K562 (cell line): ENCODE measurements at regions not wholly inside any gene's neighbourhood (a gene's known extent, or its start where the extent isn't known, plus 50 kb on each side); places are given as distances from the start of the nearest gene placed in this dataset.

ENCODE experiments used
- ATAC-seq: fragments of 200-7000 bp; cut with Tn5 transposase; 3 replicates; pipeline ENCODE4 v1.9.1; 2020; ENCODE audit warnings: moderate library complexity
- BruUV-seq: library from RNA; stranded (reverse); fragments of 400-500 nt; replicated peaks from 2 replicates; lab custom pipeline; 2021; lab: Mats Ljungman, UMichigan
- CTCF ChIA-PET: fragments of 300-600 bp; formaldehyde crosslinking; extraction: SDS; loops from one replicate; lab custom pipeline; 2021; ENCODE audit warnings: low intra/inter-chr PET ratio; lab: Yijun Ruan, JAX
- POLR2A ChIA-PET: fragments of 300-600, 350-650 bp; sonication (Branson Sonifier 250); formaldehyde crosslinking; extraction: SDS; loops from one replicate; lab custom pipeline; 2021; ENCODE audit warnings: antibody characterized with exemption, inconsistent platforms; lab: Yijun Ruan, JAX
- DNase-seq, 4 experiments: peaks; one replicate each; pipeline versions ENCODE4 v3.0.0 to v3.0.0-alpha.2; 2011 to 2018; ENCODE audit warnings: low spot score in 3 of 4, mixed read lengths in 3 of 4; ENCODE audit errors: extremely low read depth in 1 of 4
- FAIRE-seq: peaks from 2 replicates; lab custom pipeline; 2011; peaks lifted over from hg19 to GRCh38; lab: Jason Lieb, UNC
- H2AFZ ChIP-seq: 2 replicates; pipeline ENCODE4 v1.6.0; 2011; ENCODE audit warnings: low read depth, low read length, control low read depth, inconsistent platforms
- H3K27ac ChIP-seq: fragments of 200-600 bp; 3 replicates; pipeline ENCODE4 v1.8.0; 2011; ENCODE audit warnings: low read depth, mild to moderate bottlenecking, control low read depth, inconsistent platforms, low read length, moderate library complexity, mixed read lengths; ENCODE audit errors: extremely low read depth
- H3K27me3 ChIP-seq, 2 experiments: fragments of 300-600 bp in 1 of 2; 2 replicates in 1 of 2; 3 replicates in 1 of 2; pipeline versions ENCODE4 v1.6.0 to v1.8.0; 2011; ENCODE audit warnings: inconsistent platforms in 2 of 2, low read length in 2 of 2, mild to moderate bottlenecking in 1 of 2, mixed read lengths in 1 of 2, moderate library complexity in 1 of 2; ENCODE audit not compliant: control insufficient read depth in 2 of 2, insufficient read depth in 2 of 2
- H3K36me3 ChIP-seq: fragments of 300-600 bp; 3 replicates; pipeline ENCODE4 v1.8.0; 2011; ENCODE audit warnings: mild to moderate bottlenecking, low read length, inconsistent platforms; ENCODE audit not compliant: control insufficient read depth, insufficient read depth
- H3K4me1 ChIP-seq, 2 experiments: fragments of 200-600 bp in 1 of 2; replicated peaks in 1 of 2; 2 replicates in 1 of 2; 3 replicates in 1 of 2; pipeline versions ENCODE4 v1.5.1 to v1.8.0; 2011; ENCODE audit warnings: inconsistent platforms in 2 of 2, low read length in 2 of 2, mild to moderate bottlenecking in 1 of 2, mixed read lengths in 1 of 2, moderate library complexity in 1 of 2; ENCODE audit not compliant: control insufficient read depth in 2 of 2, insufficient read depth in 2 of 2
- H3K4me2 ChIP-seq: 2 replicates; pipeline ENCODE4 v1.6.1; 2011; ENCODE audit warnings: low read length, control low read depth, inconsistent platforms, mixed read lengths; ENCODE audit not compliant: insufficient read depth
- H3K4me3 ChIP-seq: fragments of 200-600 bp; sonication (generic), shearing (Covaris generic); 2 replicates; pipeline ENCODE4 v1.5.1; 2016; ENCODE audit warnings: control low read depth, inconsistent platforms
- H3K79me2 ChIP-seq: fragments of 200-600 bp; 3 replicates; pipeline ENCODE4 v1.8.0; 2011; ENCODE audit warnings: low read length, inconsistent platforms; ENCODE audit not compliant: control insufficient read depth, insufficient read depth
- H3K9ac ChIP-seq, 2 experiments: 2 replicates each; pipeline versions ENCODE4 v1.6.0 to v1.6.1; 2011; ENCODE audit warnings: low read depth in 2 of 2, low read length in 2 of 2, control low read depth in 1 of 2, inconsistent platforms in 1 of 2, mild to moderate bottlenecking in 1 of 2, mixed read lengths in 1 of 2; ENCODE audit not compliant: insufficient read depth in 1 of 2
- H3K9me1 ChIP-seq: one replicate; pipeline ENCODE4 v1.6.0; 2011; ENCODE audit warnings: inconsistent platforms, mild to moderate bottlenecking, low read length, moderate library complexity; ENCODE audit not compliant: control insufficient read depth, insufficient read depth
- H3K9me3 ChIP-seq: replicated peaks from 2 replicates; pipeline ENCODE4 v1.5.1; 2011; ENCODE audit warnings: low read depth, low read length, inconsistent platforms; ENCODE audit not compliant: control insufficient read depth, insufficient read depth
- H4K20me1 ChIP-seq: replicated peaks from 2 replicates; pipeline ENCODE4 v1.6.1; 2011; ENCODE audit warnings: low read length, inconsistent platforms, mixed read lengths; ENCODE audit not compliant: control insufficient read depth, insufficient read depth
- CBX5 ChIP-seq: IDR thresholded peaks from 2 replicates; pipeline ENCODE4 v1.6.1; 2014; ENCODE audit warnings: low read depth, borderline replicate concordance
- CHCHD3 ChIP-seq: fragments of 250-450 bp; sonication (Bioruptor Pico); IDR thresholded peaks from 2 replicates; pipeline ENCODE4 v2.1.2; 2022; ENCODE audit warnings: mild to moderate bottlenecking
- CTBP1 ChIP-seq: fragments of 450-650 bp; IDR thresholded peaks from 2 replicates; pipeline ENCODE4 v1.6.1; 2016; ENCODE audit warnings: borderline replicate concordance
- IRF1 ChIP-seq: sonication (generic); formaldehyde crosslinking; IDR thresholded peaks from 2 replicates; pipeline ENCODE4 v1.8.0; 2022; ENCODE audit warnings: missing genetic modification reagents, mild to moderate bottlenecking, borderline replicate concordance
- MAX ChIP-seq: sonication (generic); formaldehyde crosslinking; IDR thresholded peaks from 2 replicates; pipeline ENCODE4 v1.9.0; 2022; ENCODE audit warnings: mild to moderate bottlenecking, missing genetic modification reagents
- TCF3 ChIP-seq: sonication (generic); formaldehyde crosslinking; IDR thresholded peaks from 2 replicates; pipeline ENCODE4 v1.4.0; 2020; ENCODE audit warnings: mild to moderate bottlenecking, missing genetic modification reagents
- ZNF174 ChIP-seq: fragments of 250-450 bp; sonication (Bioruptor Pico); IDR thresholded peaks from 2 replicates; pipeline ENCODE4 v1.4.0; 2020; ENCODE audit warnings: mild to moderate bottlenecking
- ZNF175 ChIP-seq: fragments of 200-800 bp; sonication (Bioruptor generic); IDR thresholded peaks from 2 replicates; pipeline ENCODE4 v1.6.1; 2016; ENCODE audit warnings: low read depth, mild to moderate bottlenecking, missing genetic modification characterization, missing compliant biosample characterization
- ZNF212 ChIP-seq: fragments of 450-650 bp; formaldehyde crosslinking; IDR thresholded peaks from 2 replicates; pipeline ENCODE4 v1.4.0; 2020; ENCODE audit warnings: mild to moderate bottlenecking
- ZNF347 ChIP-seq: fragments of 450-650 bp; formaldehyde crosslinking; IDR thresholded peaks from 2 replicates; pipeline ENCODE4 v1.4.0; 2020; ENCODE audit warnings: low read depth, mild to moderate bottlenecking, moderate library complexity
- WGBS: fragments of 100-300 bp; shearing (Covaris generic); methylation state at CpG from one replicate; pipeline ENCODE4 v1.1.6; 2016; ENCODE audit warnings: low coverage, mixed read lengths; ENCODE audit not compliant: insufficient coverage; ENCODE audit errors: missing lambda C conversion rate; 5-methylcytosine and 5-hydroxymethylcytosine counted together
- in situ Hi-C: fragments of 300-500 bp; cut with MboI; formaldehyde crosslinking; loops from 4 replicates; pipeline ENCODE4 v1.15.0; 2018; ENCODE audit warnings: inconsistent platforms, mixed read lengths
- intact Hi-C: fragments of 100-400 bp; cut with micrococcal nuclease; formaldehyde crosslinking; loops from 2 replicates; pipeline ENCODE4 v1.14.2; 2022

GRCh38 chr6:97812940-97813339 lies 529.9 kb upstream of the MMS22L start (continued):
- TF ChIP-seq MAX (CRISPR knock-in tag) (no peak), IRF1 (no peak), ZNF174 (CRISPR knock-in tag) (no peak), CTBP1 (no peak), ZNF175 (CRISPR knock-in tag) (no peak), ZNF347 (CRISPR knock-in tag) (no peak), CBX5 (no peak), TCF3 (CRISPR knock-in tag) (no peak)

DNA sequence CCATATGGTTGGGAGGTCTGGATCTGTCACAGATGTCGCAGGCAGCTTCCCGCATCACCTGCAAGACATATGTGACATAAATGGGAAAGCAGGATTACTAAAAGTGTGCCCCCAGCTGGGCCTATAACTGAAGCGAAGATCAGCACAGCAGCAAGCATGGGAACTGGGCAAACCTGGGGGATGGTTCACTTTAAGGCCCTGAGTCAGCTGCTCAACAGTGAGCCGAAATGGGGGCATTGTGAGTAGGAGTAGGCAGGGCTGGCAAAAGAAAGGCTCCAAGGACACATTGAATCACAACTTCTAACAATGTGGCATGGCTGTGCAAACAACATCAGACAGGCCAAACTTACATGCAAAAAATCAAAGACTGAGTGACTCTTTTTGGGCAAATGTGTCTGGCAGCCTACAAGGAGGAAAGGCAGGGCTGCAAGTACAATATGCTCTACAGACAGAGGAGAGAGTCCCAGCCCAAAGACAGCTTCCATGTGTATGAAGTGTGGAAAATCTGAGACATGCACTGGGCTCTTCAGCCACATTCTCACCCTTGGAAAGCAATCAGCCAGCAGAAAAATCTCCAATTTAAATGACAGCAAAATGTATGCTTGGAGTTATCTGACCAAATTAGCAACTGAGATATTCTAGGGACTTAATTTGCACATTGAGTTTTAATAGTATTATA lies 531.0 kb upstream of the MMS22L start:
- H3K9me3 ChIP-seq, result no peaks in the 10 kb centered on the region
- intact Hi-C loops, result no loop called here
- in situ Hi-C loops, result no loop called here
- POLR2A ChIA-PET, result no interaction called here
- no peaks in the 10 kb centered on the region for H3K79me2 ChIP-seq
- no peak for DNase-seq
- H3K27ac ChIP-seq, result no peak overlapping the region
- 0% methylated on average over 4 of the region's 4 CpGs for WGBS
- FAIRE-seq, result no peak
- no peaks in the 10 kb centered on the region for H3K27me3 ChIP-seq
- no peaks in the 10 kb centered on the region for H3K36me3 ChIP-seq
- no peak overlapping the region for H3K4me2 ChIP-seq
- H3K9me1 ChIP-seq, result no peaks in the 10 kb centered on the region
- ATAC-seq, result no peak
- BruUV-seq, result no TSS peak
- H4K20me1 ChIP-seq, result no peaks in the 10 kb centered on the region
- TF ChIP-seq CHCHD3 (no peak), ZNF212 (no peak)
- TF ChIP-seq, all 486 proteins: peak for 0
- no peak overlapping the region for H3K4me3 ChIP-seq
- H3K9ac ChIP-seq, result no peak overlapping the region
- CTCF ChIA-PET, result no interaction called here
- H3K4me1 ChIP-seq, result no peaks in the 10 kb centered on the region
- no peak overlapping the region for H2AFZ ChIP-seq
